Astrocyte of the spinal cord (primary cell): ENCODE measurements at regions not wholly inside any gene's neighbourhood (a gene's known extent, or its start where the extent isn't known, plus 50 kb on each side); places are given as distances from the start of the nearest gene placed in this dataset.

ENCODE experiments used
- DNase-seq: peaks from one replicate; pipeline ENCODE4 v3.0.0; 2011; ENCODE audit warnings: low read depth, low spot score
- H3K4me3 ChIP-seq: 2 replicates; pipeline ENCODE4 v1.5.1; 2011; ENCODE audit warnings: low read depth, mild to moderate bottlenecking, low read length, moderate library complexity
- in situ Hi-C: cut with HindIII; loops from 2 replicates; pipeline ENCODE4 v1.10.0; 2017; ENCODE audit warnings: low sequenced_read_pairs
- TF ChIP-seq, protein P1 (sequence below): IDR thresholded peaks from 2 replicates; pipeline ENCODE4 v1.5.1; 2012; ENCODE audit warnings: low read depth, mild to moderate bottlenecking, low read length, inconsistent platforms

DNA sequence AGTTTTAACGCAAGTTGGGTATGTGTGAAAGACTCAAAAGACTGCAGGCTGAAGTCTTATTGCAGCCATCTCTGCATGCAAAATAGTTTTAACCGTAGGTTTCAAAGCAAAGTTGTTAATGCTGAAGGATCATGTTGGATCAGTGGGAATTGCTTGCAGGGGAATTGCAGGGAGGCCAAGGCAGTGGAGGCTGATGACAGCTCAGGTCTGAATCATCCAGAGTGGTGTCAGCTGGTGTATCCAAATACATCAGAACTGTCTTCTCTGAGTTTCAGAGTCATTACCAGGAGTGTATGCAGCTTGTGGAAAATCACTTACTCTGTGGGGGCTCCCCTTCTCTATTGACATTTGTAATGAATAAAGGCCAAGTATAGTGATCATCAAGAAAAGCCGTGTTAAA is 435.7 kb downstream of the SH3GL2 start:
- in situ Hi-C loops, result no loop called here
- no peak overlapping the region for H3K4me3 ChIP-seq
- no peak for DNase-seq
- TF ChIP-seq, protein P1, sequence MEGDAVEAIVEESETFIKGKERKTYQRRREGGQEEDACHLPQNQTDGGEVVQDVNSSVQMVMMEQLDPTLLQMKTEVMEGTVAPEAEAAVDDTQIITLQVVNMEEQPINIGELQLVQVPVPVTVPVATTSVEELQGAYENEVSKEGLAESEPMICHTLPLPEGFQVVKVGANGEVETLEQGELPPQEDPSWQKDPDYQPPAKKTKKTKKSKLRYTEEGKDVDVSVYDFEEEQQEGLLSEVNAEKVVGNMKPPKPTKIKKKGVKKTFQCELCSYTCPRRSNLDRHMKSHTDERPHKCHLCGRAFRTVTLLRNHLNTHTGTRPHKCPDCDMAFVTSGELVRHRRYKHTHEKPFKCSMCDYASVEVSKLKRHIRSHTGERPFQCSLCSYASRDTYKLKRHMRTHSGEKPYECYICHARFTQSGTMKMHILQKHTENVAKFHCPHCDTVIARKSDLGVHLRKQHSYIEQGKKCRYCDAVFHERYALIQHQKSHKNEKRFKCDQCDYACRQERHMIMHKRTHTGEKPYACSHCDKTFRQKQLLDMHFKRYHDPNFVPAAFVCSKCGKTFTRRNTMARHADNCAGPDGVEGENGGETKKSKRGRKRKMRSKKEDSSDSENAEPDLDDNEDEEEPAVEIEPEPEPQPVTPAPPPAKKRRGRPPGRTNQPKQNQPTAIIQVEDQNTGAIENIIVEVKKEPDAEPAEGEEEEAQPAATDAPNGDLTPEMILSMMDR, result no peak

DNA sequence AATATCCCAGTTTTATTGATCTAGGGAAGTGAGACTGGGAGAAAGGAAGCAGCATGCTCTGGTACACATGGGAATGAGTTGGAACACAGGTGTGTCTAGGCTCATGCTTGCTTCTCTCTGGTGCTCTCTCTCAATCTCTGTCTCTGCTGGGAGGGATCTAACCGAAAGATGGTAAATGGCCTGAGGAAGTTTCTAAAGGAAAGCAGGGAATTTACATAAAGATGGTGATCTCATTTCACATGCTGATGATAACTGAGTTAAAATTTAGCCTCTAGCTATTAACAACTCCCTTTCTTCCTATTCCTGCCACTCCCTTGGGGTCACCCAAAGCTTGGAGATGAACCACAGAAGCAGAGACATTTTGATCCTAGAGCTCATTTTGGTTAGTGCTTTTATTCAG is 436.2 kb downstream of the SH3GL2 start:
- DNase-seq, result no peak
- in situ Hi-C loops, result no loop called here
- TF ChIP-seq, protein P1, result no peak
- H3K4me3 ChIP-seq, result no peak overlapping the region

DNA sequence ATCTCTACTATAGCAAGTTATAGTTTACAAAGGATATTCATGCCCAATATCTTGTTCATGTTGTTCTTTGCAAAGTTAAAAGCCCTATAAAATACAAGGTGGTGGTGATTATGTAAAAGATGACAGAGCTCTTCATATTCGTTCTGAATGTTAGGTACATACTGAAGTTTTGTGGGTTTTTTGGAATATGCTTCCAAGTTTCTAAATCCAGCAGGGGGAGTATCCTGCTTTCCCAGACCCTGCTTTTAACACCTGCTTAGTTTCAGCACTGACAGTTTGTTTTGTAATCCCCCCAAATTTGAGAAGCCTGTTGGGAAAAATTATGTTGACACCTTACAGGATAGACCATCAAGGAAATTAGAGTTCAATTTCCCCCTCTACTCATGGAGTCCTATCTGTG is 438.3 kb downstream of the SH3GL2 start:
- in situ Hi-C loops, result no loop called here
- TF ChIP-seq, protein P1, result no peak
- DNase-seq, result no peak
- H3K4me3 ChIP-seq, result no peak overlapping the region

DNA sequence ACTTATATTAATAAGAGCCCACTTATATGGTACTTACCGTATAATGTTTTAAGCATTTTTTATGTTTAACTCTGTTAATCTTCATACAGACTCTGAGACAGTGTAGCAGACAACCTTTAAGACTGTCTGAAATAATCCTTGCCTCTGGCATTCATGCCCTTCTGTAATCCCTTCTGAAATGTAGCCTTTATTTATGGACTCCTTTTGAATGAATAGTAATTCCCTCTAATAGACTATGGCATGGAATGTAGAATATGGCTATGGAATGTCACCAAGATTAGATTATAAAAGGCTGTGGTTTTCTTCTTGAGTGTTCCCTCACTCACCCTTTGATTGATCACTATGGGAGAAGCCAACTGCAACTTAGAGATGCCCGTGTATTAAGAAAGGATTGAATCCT is 439.4 kb downstream of the SH3GL2 start:
- TF ChIP-seq, protein P1, result no peak
- in situ Hi-C loops, result no loop called here
- no peak for DNase-seq
- H3K4me3 ChIP-seq, result no peak overlapping the region

DNA sequence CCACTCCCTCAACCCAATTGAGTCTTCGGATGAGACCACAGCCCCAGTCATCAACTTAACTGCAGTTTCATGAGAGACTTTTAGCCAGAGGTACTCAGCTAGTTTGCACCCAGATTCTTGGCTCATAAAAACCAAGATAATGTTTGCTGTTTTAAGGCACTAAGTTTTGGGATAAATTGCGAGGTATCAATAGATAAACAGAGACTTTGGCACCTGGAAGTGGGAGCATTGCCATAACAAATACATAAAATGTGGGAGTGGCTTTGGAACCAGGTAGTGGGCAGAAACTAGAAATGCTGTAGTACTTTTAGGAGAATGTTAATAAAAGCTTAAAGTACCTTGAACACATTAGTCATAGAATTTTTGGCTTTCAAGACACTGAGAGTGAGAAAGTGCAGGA is 439.8 kb downstream of the SH3GL2 start:
- no peak for DNase-seq
- TF ChIP-seq, protein P1, result no peak
- in situ Hi-C loops, result no loop called here

DNA sequence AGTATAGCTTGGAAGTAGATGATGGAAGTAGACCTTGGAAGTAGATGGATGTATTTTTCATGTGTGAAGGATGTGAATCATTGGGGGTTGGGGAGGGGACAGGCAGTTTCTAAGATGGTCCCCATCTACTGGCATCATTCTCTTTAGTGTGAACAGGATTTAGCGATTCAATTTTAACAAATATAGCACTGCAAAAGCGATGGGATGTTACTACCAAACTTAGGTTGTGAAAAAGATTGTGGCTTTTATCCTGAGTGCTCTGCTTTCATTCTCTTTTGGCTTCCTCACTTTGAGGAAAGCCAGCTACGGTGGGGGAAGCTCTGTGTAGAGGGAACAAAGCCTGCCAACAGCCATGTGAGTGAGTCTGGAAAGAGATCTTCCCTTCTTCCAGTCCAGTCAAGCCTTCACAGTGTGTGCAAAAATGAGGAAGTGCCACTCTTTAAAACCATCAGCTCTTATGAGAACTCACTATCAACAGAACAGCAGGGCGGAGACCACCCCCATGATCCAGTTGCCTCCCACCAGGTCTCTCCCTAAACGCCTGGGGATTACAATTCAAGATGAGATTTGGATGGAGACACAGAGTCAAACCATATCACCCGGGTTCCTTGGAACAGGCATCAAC is 441.4 kb downstream of the SH3GL2 start:
- no peak overlapping the region for H3K4me3 ChIP-seq
- in situ Hi-C loops, result no loop called here
- DNase-seq, result no peak
- TF ChIP-seq, protein P1, result no peak

More for the DNA sequence above, 439.8 kb downstream of the SH3GL2 start:
- H3K4me3 ChIP-seq, result no peak overlapping the region
